D721Med (cell line): ENCODE measurements at regions not wholly inside any gene's neighbourhood (a gene's known extent, or its start where the extent isn't known, plus 50 kb on each side); places are given as distances from the start of the nearest gene placed in this dataset.

Experiments
- DNase-seq: peaks from one replicate; pipeline ENCODE4 v3.0.0; 2011; ENCODE audit warnings: low spot score; ENCODE audit not compliant: insufficient read length
- FAIRE-seq: peaks from 2 replicates; lab custom pipeline; 2011; peaks lifted over from hg19 to GRCh38; lab: Jason Lieb, UNC
- CTCF ChIP-seq: IDR thresholded peaks from 2 replicates; pipeline ENCODE4 v1.5.1; 2012; ENCODE audit warnings: mild to moderate bottlenecking, control low read depth; ENCODE audit not compliant: insufficient read depth; ENCODE audit errors: missing control alignments

GRCh38 chr17:33486135-33486885, 193.2 kb upstream of the ASIC2 start:
- no peak for FAIRE-seq
- DNase-seq = no peak
- TF ChIP-seq CTCF = no peak

- no peak for DNase-seq
- FAIRE-seq = no peak
- TF ChIP-seq CTCF = no peak
These were observed 194.2 kb upstream of the ASIC2 start for GRCh38 chr17:33487187-33487879.

DNA sequence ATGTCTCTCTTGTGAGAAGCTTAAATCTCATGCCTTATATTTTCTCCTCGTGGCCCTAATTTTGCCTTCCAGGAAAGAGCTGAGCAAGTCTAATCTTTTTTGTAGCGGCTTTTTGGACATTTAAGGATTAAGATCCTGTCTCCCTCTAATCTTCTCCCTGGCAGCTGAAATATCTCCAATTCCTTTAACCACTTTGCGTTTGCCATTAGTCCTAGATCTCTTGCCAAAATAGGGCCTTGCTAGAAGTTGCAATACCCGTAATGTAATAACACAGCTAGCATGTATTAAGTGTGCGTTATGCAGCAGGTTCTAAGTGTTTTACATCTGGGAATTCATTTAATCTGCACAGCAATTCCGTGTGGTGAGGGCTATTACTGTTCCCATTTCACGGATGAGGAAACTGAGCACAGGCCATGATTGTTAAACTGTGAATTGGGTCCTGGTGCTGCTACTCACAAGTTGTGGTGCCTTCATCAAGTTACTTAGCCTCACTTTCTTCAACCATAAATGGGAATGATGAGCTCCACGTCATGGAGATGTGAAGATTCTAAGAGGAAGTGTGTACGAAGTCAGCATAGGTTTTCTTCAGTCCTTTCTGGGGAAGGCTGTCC, 198.9 kb upstream of the ASIC2 start:
- DNase-seq = no peak
- TF ChIP-seq CTCF = no peak
- no peak for FAIRE-seq

DNA sequence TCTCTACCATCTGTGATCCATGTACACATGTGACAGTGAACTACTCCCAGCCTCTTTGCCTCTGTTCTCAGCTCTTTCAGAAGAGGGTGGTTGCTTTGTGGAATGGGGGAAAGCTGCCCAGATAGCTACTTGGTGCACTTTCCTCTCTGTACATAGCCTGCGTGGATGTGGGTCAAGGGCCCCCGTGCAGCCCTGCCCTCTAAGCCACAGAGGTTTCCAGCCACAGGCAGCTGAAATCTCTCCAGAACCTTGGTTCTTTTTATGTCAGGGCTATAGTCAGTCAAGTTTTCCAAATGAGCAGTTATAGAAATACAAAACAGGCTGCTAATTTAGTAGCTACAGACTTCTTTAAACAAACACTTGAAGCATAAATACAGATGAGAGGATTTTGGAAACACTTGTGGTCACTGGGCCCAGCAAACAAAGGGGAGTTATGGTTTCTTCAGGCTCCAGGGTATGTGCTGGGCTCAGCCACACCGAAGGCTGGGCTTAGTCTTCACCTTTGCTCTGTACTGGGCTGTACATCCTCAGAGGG, 199.7 kb upstream of the ASIC2 start:
- FAIRE-seq (no peak), DNase-seq (no peak)
- TF ChIP-seq CTCF = no peak

DNA sequence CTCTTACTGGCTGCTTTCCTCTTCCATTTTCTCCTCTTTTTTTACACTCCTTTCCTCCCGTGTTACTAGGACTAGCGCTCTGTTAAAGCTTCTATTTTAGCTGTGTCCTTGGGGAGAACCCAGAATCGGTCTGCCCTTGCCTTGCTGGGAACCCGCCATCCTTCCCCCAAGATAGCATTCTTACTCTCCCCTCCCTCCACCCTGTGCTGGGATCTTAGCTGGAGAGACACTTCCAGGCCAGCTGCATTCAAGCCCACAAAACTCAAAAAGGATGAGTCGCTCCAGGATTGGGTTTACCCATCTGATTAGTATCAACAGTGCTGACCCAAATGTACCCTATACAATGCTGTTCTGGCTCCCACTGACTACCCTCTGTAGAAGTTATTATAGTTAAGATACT, 200.5 kb upstream of the ASIC2 start:
- DNase-seq (no peak), FAIRE-seq (no peak)
- no peak for TF ChIP-seq CTCF

DNA sequence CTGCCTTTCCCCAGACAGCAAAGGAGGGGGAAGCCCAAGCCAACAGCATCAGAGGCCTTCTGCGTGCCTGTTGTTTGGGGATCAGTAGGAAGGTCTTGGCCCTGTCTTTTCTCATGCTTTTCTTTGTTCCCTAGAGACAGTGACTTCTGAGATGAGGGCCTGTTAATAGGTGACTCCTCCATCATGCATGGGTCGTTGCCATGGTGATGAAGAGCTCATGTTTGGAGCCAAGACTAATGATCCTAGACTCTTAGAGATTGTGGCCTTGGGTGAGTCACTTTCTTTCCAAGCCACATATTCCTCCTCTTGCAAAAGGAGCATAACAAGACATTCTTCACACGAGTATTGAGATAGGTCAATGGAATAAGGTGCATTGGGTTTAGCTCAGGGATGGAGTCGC, 201.1 kb upstream of the ASIC2 start:
- no peak for DNase-seq
- TF ChIP-seq CTCF = no peak
- no peak for FAIRE-seq

- TF ChIP-seq CTCF = no peak
- DNase-seq (no peak), FAIRE-seq (no peak)
These were observed 204.5 kb upstream of the ASIC2 start for GRCh38 chr17:33497623-33498022.
